SW 1271 (cell line): ENCODE measurements at regions not wholly inside any gene's neighbourhood (a gene's known extent, or its start where the extent isn't known, plus 50 kb on each side); places are given as distances from the start of the nearest gene placed in this dataset.
"Not testable (repeated sequence)": the region's sequence is repeated elsewhere in the genome, so short reads cannot be mapped to it uniquely, and the experiment has no call there.

Experiments
- DNase-seq, 2 experiments: peaks; one replicate each; lab custom pipeline; 2025; lab: John Stamatoyannopoulos, UW

DNA sequence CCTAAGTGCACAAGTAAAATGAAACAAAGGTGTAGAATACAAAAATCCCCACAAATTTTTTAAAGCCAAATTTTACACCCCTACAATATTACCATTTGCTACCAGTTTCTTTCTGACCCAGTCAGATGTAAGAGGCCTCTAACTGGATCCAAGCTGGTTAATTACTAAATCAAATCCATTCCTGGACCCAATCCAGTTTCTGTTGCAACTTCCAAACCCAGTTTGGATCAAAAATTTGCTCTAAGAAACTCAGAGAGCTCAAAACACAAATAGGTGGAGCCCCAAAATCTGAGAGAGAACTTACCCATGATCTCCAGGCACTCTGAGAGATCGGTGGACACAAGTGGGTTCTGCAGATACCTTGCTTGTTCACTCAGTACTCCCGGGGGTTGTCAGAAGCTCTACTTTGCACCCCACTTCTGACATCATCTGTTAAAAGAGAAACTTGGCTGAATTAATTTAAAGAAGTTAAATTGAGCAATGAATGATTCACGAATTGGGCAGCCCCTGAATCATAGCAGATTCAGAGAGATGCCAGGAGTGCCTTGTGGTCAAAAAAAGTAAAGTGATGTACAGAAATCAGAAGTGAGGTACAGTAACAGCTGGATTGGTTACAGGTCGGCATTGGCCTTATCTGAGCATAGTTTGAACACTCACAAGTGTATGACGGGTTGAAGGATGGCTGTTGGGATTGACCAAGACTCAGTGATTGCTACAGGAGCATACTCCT is 448.0 kb downstream of the KCNT2 start:
- no peak for DNase-seq

DNA sequence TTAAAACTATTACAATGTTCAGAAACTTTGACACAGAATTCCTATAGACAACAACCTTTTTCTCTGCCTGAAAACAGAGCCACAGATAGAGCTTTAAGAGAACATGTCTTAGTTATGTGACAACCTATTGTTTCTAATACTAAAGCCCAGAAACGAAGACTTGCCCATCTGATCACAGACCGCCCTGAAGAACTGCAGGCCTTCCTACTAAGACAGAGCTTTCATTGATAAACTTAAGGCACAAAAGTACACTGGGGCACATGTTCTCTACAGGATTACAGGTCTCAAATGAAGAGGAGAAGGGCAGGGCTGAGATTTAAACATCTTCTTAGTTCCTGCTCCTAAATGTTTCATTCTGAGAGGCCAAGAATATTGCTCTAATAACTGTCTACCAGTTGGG is 452.7 kb downstream of the KCNT2 start:
- no peak for DNase-seq

DNA sequence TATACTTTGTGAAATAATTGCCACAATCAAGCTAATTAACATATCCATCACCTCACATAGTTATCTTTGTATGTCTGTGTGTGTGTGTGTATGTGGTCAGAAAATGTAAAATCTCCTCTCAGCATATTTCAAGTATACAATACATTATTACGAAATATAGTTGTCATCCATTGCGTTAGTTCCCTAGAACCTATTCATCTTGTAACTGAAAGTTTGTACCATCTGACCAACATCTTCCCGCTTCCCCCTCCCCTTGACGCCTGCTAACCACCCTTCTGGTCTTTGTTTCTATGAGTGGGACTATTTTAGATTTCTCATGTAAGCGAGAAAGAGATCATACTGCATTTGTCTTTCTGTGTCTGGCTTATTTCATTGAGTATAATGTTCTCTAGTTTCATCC is 455.3 kb downstream of the KCNT2 start:
- DNase-seq = no peak

DNA sequence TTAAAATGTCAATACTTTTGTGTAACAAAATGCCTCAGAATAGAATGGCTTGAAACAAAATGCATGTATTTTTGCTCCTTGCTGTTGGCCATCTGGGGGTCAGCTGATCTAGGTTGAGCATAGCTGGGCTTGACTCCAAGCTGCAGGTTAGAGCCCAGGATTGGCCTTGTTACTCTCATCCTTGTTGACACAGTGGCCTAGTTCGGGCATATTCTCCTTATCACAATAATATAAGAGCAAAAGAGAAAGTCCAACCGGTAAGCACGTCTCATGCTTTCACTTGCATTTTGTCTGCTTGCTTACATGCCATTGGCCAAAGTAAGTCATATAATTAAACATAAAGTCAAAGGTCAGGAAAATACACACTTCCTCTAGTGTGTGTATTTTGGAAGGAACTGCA is 456.2 kb downstream of the KCNT2 start:
- no peak for DNase-seq

DNA sequence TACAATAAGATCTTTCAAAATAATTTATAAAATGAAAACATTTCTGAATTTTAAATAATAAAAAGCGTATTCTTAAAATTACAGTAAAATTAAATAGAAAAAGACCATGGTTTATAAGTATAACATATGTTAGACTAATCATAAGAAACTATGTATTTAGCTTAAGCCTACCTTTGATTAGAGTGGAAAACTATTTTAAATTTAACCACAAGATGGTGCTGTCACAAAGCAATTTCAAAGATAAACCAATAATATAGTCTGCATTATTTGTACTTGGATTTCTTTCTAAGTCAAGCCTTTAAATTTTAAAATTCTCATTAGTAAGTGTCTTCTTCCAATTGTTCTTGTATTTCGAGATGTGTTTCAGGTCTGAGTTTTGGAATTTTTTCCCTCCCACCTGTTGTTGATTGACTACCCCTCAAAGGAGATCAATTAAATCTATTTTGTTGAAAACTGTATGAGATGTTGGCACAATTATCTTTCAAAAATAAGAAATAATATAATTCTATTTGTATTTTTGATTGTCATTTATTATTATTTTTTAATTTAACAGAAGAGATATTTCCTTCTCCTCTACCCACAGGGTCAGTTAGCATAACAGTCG is 459.8 kb downstream of the KCNT2 start:
- DNase-seq = peak in 1 of 2 experiments; percentile 18

DNA sequence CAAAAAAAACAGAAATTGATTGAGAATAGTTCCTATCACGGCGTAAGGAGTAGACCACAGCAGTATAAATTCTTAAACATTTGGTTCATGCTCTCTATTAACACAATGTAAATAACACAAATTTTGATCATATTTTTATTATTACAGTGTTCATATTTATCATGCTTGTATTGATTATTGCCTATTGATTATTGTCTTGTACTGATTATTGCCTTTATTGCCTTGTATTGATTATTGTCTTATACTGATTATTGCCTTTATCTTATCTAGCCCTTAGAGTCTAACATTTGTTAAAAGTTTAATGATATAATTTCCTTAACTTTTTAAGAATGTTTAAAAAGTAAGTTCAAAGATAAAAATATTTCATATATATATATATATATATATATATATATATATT is 460.7 kb downstream of the KCNT2 start:
- DNase-seq = no peak

DNA sequence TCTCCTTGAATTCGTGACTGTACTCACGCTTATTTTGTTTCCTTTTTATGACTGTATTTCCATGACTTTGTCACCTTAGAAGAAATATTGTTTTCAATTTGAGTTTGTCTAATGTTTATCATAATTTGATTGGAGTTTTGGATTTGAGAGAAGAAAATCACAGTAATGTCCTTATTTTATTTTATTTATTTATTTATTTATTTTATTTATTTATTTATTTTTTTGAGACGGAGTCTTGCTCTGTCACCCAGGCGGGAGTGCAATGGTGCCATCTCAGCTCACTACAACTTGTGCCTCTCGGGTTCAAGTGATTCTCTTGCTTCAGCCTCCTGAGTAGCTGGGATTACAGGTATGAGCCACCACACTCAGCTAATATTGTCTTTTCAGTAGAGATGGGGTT is 463.1 kb downstream of the KCNT2 start:
- DNase-seq = not testable (repeated sequence)

DNA sequence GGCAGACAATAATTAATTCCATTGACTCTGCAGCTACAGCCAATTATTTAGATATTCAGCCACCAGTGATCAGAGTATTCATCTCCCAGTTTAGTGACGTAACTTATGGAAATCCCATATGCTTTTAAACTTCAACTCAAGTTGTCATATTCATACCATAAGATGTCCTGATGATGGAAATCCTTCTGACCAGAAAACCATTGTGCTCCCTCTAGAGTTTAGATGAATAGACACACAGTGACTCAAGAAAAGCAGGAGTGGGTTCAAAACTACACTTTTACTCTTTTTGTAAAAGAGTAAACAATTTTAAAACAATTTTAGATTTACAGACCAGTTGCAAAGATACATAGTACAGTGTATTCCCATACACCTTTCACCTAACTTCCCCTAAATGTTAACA is 463.7 kb downstream of the KCNT2 start:
- DNase-seq = no peak

DNA sequence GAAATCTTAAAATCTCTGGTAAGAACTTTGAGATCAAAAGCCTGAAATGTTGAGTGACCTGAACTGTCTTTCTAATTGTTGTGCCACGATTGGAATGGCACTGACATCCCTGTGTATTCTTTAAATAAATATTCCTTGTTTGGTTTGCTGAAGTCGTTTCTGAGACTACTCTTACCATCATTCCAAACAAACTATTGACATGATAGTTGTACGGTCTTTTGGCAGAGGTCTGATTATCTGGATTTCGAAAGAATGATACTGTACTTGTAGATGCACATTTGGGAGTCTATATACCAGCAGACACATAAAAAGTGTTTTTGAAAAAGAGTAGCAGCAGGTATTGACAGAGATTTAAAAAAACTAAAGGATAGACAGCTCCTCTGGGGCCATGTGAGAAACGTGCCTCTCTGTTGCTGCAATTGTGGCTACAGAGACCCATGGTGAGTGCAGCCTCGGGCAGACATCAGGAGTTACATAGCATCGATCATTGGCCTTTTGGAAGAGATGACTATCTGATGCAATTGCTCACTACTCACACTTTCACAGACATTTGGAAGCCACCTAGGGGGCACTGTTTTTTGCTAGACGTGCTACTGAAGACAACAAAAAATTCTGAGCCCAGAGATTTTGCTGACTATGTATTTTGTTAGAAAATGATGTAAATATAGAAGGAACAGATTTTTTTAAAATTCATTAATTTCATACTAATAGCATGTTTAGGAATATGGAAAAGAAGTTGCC is 464.5 kb downstream of the KCNT2 start:
- no peak for DNase-seq

DNA sequence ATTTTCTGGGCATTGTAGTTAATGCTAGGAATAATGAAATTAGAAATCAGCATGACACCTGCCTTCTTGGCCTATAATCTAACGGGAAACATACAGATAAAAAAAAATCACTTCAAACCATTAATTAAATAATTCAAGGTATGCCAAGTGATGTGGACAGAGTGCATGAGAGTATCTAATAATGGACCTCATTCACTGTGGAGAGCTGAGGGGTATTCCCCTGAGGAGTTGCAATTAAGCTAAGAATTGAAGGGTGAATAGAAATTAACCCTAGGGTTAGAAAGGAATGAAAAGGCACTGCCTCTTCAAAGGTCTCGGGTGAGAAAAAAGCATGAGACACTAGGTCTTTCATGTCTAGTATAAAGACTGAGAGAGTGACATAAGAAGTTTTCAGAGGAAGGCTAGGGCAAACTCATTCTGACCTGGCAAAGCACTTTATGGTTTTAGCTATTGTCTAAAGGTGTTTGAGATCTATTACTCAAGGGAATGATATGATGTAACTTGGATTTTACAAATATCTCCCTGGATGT is 466.1 kb downstream of the KCNT2 start:
- DNase-seq = no peak

DNA sequence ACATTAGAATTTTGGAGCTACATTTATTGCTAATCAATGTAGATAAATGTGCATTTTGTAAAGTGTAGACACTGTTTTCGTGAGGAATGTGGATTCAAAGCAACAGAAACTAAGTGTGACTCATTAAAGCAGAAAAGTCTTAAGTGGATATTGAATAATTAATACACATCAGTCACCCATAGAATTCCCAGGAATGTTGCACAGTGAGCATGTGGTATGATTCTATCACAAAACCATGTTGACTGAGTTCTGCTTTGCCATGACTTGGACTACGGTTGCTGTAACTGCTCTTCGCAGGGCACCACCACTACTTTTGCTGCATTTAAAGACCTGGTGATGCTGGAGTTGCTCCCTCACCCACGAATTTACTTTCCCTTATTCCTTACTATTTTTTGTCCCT is 471.8 kb downstream of the KCNT2 start:
- DNase-seq = no peak

DNA sequence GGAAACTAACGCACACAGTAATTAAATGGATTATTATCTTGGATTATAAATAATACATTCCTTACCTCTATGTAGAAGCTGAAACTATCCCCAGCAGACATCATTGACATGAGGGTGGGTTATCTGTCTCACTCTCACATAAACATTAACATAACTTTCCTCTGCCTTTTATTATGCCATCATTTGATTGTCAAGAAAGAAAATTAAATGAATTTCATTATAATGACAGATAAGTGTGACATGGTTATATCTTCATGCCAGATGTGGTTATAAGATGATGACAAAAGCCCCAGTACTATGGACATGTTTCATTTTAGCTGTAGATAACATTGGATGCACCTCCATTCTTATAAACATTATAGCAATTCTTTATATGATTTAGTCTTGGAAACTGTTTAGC is 476.5 kb downstream of the KCNT2 start:
- no peak for DNase-seq

DNA sequence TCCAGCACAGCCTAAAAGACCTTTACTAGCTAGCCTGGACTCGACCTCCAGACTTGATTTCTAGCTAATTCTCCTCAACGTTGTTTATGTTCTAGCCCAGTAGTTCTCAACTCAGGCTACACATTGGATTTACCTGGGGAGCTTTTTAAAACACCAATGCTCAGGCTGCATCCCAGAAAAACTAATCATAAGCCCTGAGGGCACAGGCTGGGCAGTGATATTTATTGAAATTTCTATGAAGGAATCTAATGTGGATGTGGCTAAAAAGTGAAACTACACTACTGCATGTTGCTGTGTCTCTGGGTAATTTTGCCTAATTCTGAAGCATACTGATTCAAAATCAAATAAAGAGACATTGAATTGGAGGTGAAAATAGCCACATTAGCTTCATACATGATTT is 479.4 kb downstream of the KCNT2 start:
- no peak for DNase-seq

DNA sequence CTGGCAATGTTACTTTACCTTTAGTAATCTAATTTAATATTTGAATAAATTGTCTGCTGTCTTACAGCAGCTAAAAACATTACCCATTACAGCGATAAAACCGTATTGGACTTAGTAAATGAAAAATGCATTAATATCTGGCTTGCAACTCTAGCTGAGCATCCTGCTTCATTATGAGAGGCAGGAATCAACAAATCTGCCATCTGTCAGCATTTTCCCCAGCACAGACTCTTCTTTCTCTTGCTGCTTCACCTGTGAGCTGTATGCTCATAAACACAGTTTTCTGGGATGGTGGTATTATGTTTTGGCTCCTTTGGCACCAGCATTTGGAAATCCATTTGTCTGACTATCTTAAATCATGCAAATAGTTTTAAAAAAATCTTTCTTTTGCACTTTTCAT is 487.1 kb downstream of the KCNT2 start:
- no peak for DNase-seq

DNA sequence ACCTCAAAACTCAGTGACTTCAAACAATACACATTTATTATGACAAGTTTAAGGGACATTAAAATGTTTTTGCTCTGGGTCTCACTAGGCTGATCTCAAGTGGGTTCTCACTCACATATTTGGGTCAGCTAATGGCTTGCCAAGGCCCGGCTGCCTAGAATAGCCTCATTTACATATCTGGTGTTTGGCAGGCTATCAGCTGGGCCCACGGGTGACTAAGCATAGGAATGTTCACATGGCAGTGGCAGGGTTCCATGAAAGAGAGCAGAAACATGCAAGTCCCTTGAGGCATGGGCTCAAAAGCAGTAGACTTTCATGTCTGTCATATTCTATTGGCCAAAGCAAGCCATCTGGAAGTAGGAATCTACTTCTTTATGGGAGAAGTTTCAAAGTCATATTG is 492.6 kb downstream of the KCNT2 start:
- no peak for DNase-seq

DNA sequence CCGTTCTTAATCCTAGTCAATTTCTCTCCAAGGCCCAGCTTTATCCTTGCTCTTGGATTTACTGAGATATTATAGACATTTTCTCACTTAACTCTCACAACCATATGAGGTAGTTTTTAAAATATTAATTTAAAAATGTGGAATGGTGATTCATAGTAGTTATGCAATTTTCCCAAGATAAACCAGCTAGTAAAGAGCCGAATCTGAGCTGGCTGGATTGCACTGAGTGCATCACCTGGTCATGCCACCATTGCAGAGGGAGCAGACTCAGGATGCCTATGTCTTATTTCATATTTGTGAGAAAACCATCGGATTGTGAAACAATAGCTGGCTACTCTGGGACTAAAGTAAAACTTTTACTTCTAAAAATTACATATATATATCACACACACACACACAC is 494.0 kb downstream of the KCNT2 start:
- DNase-seq = no peak

DNA sequence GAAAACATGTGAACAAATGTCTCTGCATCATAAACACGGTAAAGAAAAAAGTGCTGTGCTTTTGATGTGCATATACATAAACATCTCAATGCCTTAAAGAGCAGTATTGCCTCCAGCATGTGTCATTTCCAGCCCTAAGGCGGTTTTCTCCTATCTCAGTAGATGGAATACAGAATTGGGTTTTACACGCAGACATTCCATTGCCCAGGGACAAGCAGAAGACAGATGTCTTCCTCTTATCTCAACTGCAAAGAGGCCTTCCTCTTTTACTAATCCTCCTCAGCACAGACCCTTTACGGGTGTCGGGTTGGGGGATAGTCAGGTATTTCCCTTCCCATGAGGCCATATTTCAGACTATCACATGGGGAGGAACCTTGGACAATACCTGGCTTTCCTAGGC is 499.2 kb downstream of the KCNT2 start:
- not testable (repeated sequence) for DNase-seq

DNA sequence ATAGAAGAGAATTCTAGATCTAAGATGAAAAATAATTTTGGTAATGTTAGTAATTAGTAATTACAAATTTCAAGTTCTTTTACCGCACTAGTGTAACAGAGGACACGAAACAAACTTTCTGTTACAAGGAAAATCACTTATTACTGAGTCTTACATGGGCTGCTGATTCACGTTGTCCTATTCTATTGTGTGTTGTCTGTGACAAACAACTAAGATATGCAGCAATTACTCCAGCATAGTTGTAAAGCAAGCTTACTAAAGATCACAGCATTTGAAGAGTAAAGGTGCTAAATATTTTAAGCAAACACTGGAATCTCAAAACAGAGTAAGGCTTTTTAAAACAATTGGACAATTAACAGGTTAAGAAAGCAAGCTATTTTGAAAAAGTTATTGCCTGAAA is 502.3 kb downstream of the KCNT2 start:
- DNase-seq = no peak

DNA sequence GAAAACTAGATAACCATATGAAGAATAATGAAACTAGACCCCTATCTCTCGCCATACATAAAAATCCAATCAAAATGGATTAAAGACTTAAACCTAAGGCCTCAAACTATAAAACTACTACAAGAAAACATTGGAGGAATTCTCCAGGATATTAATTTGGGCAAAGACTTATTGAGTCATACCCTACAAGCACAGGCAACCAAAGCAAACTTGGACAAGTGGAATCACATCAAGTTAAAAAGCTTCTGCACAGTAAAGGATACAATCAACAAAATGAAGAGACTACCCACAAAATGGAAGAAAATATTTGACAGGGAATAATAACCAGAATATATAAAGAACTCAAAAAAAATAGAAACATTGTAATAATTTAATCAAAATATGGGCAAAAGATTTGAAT is 505.4 kb downstream of the KCNT2 start:
- no peak for DNase-seq

DNA sequence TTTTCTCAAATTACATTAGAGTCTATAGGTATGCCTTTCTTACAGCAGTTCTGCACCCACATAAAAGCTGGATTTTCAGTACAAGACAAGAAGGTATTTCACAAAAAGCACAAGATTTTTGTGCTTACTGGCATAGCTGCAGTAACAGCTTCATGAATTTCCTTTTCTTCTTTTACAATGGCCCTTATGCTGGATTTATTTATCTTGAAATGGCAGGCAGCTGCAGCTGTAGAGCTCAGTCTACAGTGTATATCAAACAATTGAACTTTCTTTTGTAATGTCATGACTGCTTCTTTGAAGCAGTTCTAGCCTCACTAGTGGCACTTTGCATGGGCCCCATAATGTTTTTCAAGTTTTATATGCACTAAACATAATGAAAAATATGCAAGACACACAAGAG is 510.2 kb downstream of the KCNT2 start:
- no peak for DNase-seq

DNA sequence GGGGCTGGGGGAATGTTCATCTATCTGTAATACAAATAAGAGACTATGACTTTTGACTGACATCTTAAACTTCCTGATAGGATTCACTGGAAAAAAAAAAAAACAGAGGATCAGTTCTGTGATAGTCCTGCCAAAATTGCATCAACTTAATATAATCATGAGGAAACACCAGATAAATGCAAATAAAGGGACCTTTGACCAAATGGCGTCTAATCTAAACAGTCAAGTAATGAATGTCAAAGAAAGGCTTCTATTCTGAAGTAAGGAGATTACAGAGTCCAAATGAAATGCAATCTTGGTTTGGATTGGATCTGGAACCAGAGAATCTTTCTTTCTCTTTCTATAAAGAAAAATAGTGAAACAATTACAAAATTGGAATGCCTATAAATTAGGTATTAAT is 513.4 kb downstream of the KCNT2 start:
- DNase-seq = no peak

DNA sequence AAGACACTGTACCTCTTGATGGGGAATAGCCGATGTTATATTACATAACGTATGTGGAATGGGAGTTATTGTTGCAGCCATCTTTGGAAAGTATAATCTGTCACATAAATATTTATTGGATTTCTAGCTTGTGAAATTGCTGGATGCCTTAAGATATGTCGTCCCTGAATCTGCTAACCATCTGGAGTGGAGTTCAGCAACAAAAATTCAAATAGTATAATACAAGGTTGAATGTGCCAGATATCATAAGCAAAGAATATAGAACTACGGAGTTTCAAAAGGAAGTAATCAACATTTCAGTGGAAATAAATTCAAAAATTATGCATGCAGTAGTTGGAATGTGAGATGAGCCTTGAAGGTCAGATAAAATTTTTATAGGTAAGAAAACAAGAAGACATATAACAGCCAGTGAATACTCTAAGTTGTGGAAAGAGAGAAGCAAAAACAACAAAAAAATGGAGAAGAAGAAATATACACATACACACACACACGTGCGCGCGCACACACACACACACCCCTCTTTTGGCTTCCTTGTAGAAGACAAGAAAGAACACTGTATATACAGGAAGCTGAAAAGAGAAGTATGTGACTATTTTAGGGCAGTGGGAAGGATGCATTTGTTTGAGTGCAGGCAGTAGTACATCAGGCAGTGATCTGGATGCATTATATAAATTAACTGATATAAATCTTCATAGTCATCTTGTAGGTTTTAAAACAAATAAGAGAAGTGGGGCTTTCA is 516.7 kb downstream of the KCNT2 start:
- no peak for DNase-seq
